Fibroblast of upper back skin (primary cell): ENCODE measurements at regions not wholly inside any gene's neighbourhood (a gene's known extent, or its start where the extent isn't known, plus 50 kb on each side); places are given as distances from the start of the nearest gene placed in this dataset.
A peak's percentile ranks its signal among the peaks of the same experiment; 100 is the strongest.

Experiments
- DNase-seq: peaks from one replicate; pipeline ENCODE4 v3.0.0-alpha.2; 2013

DNA sequence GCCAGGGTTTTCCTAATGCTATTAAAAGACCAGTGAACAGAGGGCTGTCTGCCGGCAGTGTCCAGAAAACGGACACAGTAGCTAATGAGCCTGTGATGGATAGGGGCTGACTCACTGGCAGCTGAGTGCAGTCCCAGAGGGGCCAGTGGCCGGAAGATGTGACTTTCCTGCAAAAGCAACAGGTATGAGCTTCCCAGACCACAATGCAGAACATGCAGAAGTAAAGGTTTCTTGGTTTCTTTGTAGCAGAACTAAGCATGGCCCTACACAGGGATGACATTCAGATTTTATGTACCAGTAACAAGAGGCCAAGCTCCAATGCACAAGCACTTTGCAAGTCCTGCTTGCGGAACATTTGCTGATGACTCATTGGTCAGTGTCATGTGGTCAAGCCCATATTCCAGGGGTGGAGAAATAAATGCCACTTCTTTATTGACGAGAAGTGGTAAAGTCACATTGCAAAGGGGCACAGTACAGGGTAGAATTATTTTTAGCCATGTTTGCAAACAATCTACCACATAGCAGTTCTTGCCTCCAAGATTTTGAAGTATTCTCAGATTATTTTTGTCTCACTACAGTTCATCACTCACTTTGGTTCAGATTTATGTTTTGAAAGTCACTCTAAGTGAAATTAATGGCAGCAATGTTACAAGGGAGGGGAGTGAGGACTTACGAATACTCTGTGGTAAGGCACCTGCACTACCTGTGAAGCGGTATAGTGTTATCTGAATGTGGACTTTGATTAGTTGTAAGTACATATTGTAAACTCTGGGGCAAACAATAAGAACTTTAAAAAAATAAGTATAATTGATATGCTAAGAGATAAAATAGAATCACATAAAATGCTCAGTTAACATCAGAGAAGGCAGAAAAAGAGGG, 263.3 kb downstream of the ABHD5 start:
- peak; percentile 11 for DNase-seq

DNA sequence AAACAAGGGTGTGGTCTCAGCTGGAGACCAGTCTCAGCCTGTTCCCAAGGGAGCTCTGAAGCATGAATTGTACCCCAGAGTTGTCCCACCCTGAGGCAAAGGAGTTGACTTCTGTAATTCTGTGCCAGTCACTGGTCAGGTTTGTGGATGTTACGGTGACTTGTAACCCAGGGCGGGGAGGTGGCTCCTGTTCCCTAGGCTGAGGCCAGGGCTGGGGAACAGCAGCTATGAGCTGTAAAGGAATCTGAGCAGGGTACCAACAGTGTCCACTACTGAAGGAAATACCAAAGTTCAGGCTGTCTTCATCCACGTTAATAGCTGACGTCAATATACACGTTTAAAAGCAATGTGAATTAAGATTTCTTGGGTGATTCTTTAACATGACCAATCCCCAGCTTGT, 266.2 kb downstream of the ABHD5 start:
- DNase-seq: no peak

DNA sequence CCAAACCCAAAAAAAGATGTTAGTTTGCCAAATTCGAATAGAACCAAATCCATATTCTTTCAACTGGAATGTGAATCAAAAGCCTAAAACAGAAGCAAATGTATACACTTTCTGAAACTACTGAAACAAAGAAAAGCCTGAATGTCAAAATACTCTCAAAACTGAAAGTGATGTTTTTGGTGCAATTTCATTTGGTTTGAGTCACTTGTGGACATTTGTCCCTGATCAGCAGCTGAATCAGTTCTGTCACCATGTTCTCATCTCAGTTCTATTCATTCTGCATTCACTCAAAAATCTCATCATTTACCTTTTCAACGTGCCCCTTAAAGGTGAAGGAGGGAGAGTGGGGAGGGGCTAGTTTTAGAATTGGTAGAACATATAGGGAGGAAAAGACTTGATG, 266.8 kb downstream of the ABHD5 start:
- no peak for DNase-seq

DNA sequence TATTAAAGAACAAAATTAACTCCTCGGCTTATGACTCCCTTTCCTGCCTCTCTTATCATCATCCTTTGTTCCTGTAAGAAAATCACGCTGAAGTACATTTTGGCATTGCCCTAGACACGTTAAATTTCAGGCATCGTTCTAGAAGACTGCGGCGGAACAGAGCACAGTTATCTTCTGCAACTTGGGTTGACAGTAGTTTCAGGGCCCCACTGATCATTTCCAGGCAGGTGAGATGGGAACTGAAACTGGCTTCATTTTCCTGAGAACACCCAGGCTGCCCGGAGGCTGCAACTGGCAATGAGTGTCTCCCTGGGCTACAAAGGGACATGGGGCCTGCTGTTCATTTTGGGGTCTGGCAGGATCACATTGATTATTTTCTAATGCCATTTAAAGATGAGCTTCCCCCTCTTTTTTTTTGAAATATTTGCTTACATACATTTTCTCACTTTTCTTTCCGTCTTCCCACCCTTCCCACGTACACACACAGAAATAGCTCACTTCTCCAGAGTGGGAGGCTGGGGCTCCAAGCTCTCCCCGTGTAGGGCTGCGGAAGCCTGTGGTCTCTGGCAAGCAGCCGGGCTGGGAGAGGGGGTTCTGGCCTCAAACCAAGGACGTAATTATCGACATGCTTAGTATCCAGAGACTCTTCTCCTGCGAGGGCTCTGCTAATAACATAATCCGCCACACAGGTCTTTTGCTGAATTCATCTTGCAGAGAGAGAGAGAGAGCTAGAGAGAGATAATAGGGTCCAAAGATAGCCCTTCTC, 267.4 kb downstream of the ABHD5 start:
- peak; percentile 26 for DNase-seq

DNA sequence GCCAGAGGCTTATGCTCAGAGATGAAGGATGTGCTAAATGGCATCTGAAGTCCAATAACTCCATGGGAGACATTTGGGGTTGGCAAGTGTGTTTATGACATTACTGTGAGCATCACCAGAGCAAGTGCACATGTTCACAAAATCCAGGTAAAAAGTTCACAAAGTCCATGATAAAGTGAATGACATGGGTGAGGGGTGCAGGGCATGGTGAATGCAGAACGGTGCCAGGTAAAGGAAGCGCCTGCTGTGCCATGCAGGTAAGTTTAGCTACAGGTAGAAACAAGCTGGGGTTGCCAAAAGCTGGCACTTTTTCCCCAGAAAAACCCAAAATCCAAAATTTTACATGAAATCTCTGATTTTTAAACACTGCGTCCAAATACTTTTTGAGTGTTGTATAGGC, 268.2 kb downstream of the ABHD5 start:
- DNase-seq: no peak

DNA sequence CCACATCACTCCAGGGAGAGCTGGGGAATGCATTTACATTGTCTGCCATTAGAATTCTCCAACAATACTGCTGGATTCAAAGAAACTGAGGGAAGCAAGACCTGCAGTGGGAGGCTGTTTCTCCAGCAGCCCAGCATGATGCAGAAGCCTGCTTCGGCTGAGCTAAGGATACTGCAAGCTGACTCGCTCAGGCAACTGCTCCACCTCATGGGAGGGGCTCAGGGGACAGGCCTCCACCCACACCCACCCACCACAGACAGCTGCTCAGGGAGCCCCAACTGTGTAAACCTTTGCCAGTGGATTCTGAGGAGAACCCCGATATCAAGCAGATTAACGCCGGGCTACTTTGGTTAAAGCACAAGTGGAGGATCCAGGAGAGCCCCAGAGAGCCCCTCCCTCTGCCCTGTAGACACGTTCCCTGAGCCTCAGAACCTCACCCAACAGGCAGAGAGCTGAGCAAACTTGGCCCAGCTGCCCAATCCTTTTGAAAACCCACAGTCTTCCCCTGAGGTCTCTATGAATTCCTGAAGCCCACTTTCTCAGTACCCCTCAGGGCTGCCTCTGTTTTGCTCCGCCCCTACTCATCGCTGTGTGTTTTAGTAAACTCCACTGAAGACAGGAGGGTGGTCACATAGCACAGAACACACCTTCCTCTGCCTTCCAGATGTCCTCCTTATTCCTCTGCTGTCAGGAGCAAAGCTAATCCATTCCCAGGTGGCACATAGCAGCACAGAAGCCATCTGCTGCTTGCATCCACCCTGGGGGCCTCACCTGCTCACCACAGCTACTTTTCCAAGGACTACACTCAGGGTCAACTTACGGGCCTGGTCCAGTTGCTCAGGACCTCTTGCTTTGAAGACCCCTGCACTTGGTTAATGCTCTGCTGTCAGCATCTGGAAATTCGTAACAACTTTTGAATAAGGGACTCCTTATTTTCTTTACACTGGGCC, 269.0 kb downstream of the ABHD5 start:
- DNase-seq: no peak

DNA sequence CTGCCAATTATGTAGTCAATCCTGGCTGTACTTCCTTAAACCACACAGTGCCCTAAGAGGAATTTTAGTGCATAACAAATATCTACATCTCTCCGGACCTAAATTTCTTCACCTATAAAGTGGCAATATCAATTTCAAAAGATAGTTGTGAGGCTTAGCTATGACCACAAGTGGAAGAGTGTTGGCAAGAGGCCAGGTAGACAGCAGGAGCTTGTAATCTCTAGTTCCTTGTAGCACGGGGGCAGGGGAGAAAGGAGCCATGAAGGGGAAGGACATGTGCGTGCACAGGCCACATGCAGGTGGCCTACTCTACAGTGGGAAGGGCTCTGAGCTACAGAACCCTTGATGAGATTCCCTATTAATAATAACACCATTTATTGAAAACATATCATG, 269.7 kb downstream of the ABHD5 start:
- peak; percentile 31 for DNase-seq

DNA sequence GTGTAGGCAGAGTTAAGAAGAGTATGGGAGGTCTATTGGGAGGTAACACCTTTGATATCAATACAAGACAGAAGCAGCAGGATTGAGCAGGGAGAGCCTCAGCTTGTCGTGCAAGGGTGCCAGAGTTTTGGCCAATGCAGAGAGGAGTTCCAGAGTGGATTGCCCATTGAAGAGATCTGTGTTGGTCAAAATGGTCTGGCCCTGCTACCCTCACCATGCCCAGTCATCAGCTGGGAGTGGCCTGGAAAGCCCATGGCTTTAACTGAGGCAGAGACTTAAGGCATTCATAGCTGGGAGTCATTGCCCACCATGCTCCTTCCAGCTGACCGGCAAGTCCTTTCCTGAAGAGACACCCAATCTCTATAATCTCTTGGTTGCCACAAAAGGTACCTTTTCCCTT, 271.3 kb downstream of the ABHD5 start:
- DNase-seq: no peak

DNA sequence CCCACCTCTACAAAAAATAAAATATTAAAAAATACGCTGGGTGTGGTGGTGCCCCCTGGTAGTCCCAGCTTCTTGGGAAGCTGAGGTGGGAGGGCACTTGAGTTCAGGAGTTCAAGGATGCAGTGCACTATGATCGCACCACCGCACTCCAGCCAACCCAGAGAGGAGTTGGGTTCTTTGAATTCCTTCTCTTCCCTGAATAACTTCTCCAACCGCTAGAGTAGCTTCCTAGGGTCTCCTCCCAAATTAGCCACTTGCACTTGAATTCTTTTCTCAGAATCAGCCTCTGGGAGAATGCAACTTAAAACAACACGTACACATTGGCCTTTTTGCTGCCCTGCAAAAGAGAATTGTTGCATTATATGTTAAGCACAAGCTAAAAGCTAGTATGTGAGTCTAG, 272.5 kb downstream of the ABHD5 start:
- no peak for DNase-seq

DNA sequence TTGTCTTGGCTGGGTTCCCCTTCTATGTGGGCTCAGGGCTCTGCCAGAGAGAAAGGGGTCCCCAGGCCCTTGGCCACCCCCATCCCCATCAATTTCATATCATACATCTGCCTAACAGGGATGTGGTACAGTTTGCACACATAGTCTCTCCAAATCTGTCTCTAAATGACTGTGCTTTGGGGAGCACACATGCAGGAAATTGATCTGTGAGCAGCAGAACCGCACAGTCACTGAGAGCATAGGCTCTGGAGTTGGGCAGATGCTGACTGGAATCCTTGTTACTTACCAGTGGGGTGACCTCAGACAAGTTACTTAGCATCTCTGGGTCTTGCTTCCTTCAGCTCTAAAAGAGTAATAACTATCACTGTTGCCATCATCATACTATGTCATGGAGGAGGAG, 273.9 kb downstream of the ABHD5 start:
- DNase-seq: no peak

DNA sequence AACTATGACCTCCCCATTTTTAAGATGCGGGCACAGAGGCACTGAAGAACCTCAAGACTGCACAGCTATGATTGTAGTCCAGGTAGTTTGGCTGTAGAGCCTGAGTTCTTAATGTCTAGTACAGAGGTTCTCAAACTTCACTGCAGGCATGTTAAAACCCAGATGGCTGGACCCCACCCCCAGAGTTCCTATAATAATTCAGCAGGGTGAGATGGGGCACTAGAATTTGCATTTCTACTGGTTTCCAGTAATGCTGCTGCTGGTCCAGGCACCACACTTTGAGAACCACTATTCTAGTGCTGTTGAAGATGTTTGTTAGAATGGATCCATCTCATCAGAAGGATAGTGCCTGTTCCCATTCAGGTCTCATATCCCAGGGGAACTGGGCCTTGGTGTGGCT, 274.9 kb downstream of the ABHD5 start:
- no peak for DNase-seq

DNA sequence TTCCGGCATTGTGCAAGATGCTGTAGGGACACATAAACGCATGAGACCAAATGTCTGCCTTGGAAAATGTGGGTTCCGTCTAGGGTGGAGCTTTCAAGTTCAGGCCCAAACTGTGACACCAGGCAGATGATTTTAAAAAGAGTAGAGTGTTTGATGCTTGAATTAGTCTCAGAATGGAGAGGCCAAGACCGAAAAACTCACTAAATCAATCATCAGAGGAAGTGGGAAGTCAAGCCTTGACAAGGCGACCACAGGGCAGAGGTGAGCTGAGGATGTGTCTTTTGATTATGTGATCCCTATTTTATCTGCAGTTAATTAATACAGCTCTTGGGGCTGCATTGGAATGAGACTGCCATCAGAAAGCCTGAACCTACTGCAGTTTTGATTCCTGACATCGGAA, 275.4 kb downstream of the ABHD5 start:
- DNase-seq: no peak

DNA sequence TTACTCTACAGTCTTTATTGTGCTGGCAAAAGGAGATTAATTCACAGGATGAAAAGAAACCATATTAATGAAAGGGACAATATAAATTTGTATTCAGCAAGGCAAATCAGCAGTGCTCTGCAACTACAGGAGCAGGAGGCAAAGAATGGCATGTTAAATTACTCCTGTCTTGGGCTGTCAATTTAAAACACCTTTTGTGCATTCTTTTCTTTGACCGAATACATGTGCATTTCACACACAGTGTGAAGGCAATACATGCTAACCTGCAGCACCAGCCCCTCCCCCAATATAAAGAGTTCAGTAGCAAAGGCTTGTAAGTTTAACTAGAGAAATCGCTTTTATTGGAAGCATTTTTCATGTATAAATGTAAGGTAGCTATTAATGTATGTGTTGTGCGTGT, 275.2 kb upstream of the TOPAZ1 start:
- DNase-seq: no peak

DNA sequence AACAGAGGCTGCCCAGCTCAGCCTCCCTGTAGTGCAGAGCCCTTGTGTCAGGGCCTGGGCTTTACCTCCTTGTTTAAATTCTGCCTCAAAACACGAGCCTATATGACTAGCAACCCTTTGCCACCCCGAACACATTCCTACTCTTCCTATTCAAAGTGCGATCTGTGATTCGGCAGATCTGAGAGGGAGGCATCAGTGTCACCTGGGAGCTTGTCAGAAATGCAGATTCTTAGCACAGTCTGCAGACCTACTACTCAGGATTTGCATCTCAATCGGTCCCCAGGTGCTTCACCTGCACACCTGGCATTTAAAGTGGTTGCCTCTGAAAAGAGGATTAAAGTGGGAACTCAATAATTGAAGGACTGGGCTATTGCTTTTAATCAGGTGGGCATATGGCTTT, 273.2 kb upstream of the TOPAZ1 start:
- no peak for DNase-seq

DNA sequence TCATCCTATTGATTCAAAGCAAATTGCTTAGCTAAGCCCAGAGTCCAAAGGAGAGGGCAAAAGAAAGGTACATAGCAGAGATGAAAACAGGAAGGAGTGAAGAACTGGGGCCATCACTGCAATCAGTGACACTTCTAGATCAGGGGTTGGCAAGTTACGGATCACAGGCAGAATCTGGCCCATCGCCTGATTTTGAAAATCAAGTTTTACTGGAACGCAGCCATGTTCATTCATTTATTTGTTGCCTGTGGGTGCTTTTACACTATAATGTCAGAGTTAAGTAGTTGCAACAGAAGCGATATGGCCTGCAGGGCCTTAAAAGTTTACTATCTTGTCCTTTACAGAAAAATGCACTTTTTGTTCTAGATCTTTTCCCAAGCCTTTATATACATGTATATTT, 271.7 kb upstream of the TOPAZ1 start:
- DNase-seq: no peak

DNA sequence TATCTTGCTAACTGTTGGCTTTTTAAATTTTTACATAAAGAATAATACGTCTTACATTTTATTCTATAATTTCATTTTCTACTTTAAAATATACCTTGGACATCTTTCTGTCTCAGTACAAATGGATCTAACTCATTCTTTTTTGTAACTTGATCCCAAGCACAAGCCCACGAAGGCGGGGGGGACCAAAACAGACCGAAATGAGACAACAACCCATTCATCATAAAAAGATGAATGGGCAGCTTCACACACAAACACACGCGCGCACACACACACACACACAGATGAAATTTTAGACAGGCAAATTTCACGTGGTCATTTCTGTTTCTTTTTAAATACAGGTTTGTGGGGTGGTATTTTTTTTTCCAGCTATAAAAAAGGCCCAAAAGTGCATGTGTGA, 271.3 kb upstream of the TOPAZ1 start:
- no peak for DNase-seq

DNA sequence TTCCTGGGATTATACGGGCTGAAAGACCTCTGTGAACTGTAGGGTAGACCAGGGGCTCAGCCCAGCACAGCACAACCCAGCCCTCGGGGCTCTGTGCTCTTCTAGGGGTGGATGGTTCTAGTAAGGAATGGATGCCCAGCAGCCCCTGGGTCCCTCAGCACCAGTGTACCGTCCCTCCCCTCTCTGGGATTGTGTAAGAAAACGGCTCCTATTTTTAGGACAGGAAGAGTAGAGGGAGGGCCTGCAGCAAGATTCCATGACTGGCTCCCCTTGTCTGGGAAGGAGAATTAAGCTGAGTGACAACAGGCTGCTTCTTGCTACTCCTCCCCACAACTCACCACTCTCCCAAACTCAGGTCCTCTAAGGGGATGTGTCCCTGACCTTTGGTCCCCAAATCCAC, 270.8 kb upstream of the TOPAZ1 start:
- DNase-seq: no peak

DNA sequence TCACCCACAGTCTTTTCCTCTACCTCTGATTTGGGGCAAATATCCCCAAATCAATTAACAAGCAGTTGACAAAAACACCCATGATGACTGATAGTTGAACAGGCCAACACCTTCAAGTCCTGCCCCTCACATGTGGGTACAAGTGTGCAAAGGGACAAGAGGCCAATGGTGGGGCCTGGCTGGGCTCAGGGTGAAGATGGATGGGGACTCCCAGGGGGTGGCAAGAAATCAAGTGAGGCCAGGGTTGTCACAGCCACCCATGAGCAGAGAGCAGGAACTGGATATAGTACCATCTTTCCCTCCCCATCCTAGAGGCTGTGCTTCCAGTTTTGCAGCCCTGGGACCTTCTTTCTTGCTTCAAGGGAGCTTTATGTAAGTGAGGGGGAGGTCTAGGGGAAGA, 270.2 kb upstream of the TOPAZ1 start:
- DNase-seq: no peak

DNA sequence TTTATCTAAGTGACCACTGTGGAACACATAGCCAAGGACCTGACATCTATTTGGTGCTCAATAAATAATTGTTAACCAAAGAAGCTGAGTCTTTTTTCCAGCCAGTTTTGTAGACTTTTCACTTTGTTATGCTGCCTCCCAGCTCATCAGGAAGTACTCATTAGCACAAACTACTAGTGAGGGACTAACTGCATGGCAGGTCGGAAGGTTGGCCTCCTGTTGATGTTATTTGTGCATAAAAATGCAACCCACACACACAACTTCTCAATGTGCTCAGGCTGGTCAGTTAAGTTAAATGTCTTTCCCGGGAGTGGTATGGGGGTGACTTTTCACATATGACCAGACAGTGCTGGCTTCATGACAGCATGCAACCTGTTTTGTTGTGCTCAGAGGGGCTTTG, 263.0 kb upstream of the TOPAZ1 start:
- no peak for DNase-seq

DNA sequence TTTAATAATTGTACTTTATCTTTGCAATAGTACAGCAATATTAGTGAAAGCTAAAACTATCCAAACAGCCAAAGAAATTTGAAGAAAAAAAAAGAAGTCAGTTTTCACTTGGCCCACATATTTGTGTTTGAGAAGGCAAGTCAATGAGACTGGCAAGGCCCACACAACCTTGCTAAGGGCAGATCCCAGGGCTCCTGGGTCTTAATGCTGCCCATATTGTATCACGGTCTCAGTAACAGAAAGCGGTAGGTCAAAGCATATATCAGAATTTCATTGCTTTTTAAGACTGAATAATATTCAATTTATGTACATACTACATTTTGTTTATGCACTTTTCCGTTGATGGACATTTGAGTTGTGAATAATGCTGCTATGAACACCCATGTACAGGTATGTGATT, 262.0 kb upstream of the TOPAZ1 start:
- DNase-seq: no peak

DNA sequence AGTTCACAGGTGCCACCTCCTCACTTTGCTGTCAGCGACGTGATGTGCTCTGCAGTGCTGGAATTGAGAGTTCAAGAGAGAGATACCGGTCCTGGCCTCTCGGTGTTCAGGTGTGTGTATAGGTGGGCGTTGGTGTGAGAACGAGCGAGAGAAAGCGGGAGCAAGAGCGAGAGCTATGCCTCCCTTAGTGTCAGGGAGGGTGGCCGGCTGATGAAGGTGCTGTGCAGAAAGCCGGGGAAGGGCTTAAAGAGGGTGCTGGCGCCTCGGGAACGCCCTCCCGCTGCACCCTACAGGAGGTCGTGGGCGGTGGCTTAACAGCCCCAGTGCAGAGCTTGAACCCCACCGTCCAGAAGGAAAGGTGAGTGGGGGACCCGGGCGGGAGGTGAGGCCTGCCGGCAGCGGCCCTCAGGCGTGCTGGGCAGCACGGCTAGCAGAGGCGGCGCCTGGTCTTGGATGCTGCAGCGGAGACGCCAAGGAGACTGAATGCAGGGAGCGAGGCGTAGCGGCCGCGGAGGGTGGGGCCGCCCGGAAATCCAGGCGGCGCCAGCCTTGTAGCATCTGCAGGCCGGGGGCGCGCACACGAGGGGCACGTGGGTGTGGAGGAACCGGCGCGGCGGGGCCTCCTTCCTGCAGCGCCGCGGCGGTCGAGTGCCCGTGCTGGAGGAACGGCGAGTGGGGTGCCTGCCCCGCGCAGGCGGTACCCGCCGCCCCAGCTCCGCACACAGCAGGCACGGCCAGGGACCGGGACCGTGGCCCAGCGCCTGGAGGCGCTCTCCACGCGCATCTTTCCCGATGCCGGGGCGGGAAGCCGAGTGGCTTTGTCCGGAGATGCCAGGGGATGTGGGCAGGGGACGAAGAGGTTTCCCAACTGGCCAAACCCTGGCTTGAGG, 246.8 kb upstream of the TOPAZ1 start:
- DNase-seq: no peak
